ENCODE measurements at regions not wholly inside any gene's neighbourhood (a gene's known extent, or its start where the extent isn't known, plus 50 kb on each side); places are given as distances from the start of the nearest gene placed in this dataset.

DNA sequence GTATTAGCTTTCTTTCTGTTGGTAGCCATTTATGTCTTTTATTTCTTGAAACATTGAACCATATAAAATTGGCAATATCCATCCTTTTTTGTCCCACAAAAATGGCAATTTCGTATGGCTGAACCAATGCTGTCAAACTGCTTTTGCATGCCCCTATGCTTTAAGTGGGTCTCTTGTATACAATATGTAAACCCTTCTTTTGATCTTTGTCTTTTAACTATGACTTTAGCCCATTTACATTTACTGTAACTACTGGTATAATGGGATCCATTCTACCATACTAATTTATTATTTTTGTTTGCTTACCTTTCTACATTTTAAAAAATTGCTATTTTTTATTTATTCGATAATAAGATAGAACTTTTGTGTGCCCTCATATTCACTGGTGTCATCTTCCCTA is 93.4 kb downstream of the TENT4A start:
- DNase-seq = no peak

DNA sequence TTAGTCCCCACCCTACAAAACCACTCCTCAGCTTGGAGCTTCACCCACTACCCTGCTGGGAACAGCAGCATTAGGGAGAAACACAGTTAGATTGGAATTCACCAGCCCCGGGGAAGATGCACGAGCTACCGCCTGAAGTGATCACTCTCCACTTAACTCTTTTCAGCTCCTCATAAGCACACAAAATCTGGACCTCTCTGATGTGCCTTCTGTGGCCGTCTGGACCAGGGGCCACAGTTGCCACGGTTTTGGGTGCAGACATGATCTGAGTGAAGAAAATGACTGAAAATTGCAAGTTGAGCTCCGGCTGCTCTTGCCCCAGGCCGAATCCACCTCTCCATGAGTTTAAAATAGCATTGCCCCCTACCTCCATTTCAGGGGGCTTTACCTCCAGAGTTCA is 95.2 kb downstream of the TENT4A start:
- DNase-seq = no peak

DNA sequence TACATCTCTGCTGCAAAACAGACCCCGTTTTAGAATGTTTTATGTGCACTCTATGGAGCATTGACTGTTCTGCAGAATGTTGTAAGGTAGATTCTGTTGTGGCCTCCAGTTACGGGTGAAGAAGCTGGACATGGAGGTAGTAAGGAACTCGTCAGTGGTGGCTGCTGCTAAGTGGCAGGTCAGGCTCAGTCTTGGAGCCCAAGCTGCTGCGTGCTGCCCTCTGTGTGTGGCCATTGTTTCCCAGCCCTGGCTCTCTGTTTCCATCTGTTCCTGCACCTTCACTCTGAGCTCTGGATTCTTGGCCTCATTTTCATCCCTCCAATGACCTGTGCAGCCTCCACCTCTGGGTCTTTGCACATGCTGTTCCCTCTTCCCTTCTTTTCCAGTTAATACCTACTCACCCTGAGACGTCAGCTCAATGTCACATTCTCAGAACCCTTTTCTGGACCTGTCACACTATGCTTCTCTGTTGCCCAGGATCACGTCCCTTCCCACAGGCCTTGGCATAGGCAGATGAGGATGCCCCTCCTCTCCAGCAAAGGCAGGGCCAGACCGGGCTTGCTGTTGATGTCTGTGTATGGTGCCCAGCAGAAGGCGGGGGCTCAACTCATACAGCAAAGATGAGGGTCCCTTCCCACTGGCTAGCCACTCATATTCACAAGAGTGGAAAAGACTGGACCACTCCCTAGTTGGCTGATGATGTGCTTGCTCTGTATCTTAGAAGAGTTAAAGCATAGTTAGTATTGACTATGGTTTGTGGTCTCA is 97.6 kb downstream of the TENT4A start:
- DNase-seq = no peak

DNA sequence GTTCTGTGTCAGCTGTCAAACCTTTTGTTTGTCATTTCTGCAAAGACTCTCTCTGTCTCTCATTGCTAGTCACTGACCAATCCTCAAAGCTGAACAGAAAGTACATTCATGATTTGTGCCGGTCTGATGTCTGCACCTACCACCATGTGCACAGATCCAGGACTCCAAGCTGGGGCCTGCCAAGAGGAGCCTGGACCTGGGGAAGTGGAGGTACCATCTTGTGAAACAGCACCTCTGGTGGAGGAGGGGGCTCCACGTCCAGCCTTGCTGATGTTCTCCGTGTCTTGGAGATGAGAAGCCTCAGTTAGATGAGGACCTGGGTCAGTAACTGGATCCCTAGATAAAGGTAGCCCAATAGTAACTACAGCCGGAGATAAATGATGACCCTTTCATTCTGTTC is 98.9 kb downstream of the TENT4A start:
- no peak for DNase-seq

DNA sequence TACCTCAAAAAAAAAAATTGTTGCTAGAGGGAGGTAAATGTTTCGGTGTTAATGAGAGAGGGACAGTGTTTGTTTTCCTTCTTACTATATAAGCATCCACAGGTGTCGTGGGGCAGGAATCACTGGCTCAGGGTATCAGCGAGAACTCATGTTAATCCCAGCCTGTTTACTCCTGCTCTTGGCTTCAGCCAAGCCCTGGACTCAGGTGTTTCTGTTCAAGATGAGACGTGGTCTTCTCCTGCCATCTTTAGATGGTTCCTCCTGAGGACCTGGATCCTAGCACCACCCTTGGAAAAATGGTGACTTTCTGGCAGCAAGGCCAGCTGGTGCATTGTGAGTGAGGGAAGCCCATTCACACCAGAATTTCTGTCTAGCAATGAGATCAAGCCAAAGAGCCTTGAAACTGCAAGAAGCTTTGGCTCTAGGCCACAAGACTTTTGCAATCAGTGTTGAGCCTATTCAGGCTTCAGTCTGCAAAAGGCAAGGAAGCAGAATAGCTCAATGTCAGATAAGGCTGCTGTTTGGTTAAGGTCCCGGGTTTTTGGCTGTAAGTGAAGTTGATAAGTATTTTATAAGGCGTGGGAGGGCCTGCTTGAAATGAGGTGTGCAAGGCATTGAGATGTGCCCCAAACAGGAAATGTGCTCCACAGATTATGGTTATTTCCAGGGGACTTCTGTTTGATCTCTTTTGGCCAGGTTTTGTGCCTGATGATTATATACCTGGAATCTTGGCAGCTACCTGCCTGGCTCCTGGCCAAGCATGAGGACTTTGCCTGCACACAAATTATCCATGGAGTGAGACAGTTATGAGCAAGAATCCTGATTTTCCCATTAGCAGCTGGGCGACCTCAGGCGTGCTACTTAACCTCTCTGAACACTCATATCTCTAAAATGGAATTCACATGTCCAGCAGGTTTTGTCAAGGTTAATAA is 99.8 kb downstream of the TENT4A start:
- no peak for DNase-seq

DNA sequence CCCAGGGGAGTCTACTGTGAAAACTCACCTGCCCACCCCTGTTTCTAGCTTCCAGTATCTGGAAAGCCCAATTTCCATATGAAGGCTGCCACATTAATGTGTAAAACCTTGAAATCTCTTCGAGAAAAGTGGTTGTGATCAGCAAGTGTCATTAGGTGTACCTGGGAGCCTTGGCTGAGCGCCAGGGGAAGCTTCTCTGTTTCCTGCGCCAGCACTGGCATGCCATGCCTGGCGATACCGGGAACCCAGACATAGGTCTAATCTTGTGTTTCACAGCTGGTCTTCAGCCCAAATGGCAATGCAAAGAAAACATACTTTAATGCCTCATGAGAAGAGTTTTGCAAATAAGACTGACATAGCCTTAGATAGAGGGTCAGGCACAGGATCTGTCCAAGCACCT is 101.6 kb downstream of the TENT4A start:
- no peak for DNase-seq

DNA sequence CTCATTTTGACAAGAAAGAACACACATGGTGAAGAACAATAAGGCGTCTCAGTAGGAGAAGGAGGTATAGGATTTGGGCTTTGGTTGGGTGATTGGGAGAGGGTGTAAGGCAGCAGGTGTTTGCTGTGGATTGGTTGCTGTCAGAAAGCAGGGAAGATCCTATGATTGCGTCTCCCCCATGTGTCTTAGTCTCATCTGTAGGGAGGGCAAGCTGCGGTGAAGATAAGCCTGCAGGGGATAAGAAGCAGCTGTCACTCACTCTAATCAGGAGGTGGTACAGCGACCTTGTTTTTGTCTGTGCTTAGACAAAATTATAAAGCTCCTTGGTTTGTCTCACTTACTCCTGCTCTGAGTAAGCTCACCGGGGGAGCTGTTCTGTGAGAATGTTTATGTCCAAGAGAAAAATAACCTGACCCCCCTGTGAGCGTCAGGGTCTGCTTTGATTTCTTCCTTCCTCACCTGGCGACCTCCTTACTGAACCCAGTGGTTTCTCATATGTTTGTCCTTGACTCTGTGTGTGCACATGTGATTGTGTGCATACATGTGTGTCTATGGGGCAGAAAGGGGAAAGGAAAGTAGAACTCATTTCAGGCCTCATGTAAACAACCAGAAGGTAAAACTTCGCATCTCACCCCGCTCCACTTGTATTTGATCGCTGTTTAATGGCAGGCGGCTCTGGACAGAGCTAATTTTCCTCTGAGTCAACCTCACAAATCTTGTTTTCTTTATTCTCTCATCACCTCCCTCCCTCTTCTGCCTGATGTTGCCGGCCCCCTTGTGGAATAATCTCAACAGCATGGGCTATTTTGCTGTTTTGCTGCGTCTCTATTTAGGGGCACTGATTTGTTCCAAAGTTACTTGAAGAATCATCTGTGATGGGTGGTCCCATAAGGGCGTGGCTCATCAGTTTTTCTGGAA is 105.6 kb downstream of the TENT4A start:
- DNase-seq = no peak

DNA sequence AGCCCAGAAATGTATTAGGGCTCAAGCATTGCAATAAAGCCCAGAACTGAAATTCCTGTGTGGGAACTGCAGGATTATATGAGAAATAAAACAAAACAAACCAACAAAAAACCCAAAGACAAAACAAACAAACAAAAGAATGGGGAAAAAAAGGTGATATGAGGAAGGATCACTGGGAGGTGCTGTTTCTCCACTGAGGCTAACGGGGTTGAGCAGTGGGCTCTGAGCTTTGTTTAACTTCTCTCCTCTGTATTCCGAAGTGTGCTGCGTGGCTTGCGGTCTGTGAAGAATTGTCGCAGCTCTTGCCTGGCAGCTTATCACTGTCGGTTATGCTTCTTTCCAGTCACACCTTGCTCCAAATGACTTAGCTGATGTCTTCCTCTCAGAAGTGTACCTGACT is 106.3 kb downstream of the TENT4A start:
- DNase-seq = no peak

DNA sequence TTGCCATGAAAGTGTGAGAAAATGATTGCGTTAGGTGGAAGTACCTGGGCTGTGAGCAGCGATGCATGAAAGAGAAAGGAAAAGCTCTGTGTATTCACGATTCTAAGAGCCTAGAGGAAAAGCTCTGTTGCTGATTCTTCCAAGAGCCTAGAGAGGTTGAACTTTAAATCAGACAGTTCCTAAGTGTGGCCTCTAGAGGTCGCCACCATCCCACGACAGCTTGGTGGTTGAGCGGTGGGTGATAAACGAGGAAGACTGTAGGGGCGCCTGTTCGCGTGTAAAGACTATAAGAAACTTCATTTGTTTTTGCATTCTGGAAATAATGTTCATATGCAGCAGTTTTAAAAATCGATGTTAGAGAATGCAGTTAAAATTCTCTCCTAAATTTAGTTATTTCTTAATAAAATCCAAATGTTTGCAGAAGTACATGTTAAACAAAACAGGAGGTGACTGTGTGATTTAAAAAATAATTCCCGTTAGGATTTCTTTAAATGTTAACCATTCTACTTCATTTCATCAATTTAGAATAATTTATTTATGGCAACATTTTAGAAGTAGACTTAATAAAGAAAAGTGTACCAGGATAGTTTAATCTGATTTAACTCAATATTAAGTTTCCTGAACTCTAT is 107.7 kb downstream of the TENT4A start:
- no peak for DNase-seq

DNA sequence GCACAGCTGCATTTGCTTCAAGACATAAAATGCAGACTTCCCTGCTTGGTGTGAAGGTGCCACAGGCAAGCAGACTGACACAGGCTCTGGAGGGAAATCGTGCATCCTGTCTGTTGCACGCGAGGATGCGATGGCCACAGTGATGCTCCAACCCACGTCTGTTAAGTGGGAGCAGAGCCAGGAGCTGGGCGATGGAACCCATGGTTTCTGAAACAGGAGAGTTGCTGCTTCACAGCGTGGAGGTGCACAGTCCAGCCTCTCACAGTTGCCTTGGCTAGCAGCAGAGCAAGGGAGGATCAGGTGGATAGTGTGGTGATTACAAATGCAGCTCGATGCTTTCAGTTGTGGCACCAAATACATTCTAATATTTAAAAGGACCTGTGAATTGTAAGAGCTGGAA is 108.8 kb downstream of the TENT4A start:
- no peak for DNase-seq

DNA sequence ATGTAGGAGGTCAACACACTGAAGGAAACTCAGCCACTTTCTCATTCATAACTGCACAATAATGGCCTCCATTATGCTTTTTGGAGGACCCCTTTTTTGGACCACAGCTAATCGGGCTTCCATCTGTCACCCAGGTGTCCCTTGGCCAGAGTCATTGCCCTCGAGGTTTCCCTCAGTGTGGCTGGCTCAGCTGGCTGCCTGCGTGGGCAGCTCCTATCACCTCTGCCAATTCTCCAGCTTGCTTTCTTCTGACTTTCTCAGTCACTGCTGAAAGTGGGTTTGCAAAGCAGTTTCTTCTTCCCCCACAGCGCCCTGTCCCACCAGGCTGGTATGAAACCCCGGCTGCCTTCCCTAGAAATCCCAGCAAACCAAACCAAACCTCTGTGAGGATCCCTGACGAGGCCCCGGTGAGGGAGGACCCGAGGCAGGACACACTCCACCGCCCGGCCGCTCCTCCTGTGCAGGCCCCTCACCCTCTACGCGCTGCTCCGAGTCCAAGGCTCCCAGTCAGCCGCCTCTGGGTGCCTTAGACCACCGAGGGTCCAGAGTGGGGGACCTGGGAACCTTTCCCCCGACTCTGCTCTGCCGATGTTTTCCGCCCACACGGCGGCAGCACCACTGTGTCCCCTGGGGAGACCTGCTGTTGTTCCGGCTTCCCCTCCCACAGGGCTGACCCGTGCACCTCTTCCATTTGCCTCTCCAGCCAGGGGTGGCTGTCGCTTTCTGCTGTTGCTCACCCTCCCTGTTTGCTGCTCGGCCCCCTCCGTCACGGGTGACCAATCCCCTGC is 109.5 kb downstream of the TENT4A start:
- no peak for DNase-seq

DNA sequence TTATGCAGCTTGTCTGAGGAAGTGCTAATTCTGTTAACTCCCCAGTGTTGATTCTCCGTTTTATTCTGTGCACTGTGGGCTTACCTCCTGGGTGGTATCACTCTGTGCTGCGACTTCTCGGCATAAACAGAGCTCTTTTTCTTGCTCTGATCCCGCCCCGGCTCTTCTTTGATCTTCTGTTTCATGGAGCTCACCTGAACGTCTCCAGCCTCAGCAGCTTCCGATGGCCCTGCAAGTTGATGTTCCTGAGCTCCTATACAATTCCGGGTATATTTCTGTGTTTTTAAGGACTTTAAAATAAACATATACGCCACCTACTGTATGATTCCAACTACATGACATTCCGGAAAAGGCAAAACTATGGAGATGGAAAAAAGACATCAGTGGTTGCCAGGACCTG is 110.8 kb downstream of the TENT4A start:
- DNase-seq = no peak

DNA sequence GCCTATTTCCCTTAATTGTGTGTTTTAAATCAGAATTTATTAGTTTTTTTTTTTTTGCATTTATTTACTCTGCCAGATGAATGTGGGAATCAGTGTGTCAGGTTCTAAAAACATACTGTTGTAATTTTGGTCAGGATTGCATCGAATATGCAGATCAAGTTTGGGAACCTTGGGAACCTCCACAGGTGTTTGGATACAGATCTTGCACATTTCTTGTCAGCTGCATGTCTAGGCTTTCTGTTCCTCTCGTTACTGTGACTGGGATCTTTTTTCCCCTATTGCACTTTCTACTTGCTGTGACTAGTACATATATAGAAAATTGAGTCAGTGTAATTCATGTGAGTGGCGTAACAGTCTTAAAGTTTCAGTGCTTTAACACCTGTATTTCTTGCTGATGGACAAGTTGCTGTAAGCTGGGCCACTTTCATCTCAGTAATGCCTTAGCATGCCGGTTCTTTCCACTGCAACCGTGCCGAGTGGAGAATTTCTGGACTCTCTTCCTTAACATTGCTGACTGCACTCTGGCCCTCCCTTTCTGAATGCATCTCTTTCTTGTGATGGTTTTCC is 112.5 kb downstream of the TENT4A start:
- DNase-seq = no peak

DNA sequence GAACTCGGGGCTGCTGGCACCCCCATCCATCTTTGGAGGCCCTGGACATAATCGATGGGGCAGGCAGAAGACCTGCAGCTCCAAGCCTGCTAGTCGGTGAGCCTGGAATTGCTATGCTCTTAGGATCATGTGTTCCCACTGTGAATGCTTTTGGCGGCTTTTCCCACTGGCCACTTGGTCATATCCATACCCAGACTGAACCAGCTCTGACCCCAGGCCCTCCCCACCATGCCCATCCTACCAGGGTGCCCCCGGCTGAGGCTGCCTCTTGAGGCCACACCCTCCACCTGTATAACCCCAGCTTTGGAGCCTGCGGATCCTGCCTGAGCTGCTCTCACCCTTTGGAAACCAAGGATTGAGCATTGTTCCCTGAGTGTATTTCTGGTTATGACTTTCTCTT is 113.5 kb downstream of the TENT4A start:
- no peak for DNase-seq

DNA sequence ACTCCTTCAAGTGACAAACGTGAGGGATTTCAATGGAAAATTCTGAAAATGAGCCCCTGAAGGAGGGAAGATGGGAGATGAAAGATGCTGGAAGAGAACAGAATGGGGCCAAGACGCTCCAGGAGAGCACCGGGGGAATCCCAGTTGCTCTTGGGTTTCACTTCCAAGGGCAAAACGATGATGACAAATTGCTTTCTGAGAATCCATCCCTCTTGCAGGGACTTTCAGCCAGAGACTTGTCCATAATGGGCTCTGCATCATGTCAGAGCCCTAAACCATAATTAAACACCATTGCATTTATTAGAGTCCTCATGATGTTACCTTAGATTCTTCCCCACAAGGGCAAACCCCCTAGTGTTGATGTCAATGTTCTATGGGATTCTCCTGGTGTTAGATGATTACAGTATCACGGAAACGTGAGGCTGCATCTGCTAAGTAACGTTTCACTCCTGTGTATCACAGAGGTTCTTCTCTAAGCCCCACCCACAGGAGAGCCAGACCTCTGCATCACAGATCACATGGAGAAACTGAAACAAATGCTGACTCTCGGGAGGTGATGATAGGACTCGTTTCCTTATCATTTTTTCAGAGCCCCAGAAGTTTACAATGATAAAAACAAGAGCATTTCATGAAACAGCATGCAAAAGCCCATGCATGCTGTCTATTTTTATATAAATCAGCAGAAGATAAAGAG is 114.4 kb downstream of the TENT4A start:
- DNase-seq = no peak

DNA sequence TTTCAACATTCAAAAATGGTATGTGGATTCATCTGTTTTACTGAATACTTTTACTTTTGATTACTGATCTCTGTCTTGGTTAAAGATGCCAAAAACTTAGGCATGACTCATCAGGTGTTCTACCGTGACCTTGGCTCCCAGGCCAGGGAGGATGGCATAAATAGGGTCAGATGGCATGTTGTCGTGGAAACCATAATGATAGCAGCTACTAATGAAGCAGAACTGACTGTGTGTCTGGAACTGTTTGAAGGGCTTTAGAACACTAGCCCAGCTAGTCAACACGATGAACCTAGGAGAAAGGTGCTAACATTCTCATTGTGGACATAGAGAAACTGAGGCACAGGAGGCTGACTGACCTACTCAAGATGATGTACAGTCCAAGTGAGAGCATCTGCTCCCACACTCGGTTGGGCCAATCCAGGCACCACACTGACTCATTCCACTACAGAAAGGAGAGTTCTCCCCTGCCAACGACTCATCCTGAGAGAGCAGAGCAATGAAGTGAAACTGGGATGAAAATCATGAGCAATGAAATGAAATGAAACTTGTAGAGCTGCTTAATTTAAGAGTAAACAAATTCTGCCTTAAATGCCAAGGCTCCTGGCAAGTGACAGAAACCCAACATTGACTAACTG is 116.0 kb downstream of the TENT4A start:
- DNase-seq = no peak

DNA sequence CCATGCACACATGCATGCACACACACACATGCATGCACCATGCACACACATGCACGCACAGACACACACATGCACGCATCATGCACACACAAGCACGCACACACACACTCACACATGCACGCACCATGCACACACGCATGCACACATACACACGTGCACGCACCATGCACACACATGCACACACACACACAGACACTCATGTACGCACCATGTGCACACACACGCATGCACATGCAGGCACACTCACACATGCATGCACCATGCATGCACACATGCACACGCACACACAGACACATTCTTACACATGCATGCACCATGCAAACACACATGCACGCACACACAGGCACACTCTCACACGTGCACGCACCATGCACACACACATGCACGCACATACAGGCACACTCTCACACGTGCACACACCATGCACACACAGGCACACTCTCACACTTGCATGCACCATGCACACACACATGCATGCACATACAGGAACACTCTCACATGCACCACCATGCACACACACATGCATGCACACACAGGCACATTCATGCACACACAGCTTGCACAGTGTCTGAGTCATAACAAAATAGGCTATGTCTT is 117.5 kb downstream of the TENT4A start:
- no peak for DNase-seq

DNA sequence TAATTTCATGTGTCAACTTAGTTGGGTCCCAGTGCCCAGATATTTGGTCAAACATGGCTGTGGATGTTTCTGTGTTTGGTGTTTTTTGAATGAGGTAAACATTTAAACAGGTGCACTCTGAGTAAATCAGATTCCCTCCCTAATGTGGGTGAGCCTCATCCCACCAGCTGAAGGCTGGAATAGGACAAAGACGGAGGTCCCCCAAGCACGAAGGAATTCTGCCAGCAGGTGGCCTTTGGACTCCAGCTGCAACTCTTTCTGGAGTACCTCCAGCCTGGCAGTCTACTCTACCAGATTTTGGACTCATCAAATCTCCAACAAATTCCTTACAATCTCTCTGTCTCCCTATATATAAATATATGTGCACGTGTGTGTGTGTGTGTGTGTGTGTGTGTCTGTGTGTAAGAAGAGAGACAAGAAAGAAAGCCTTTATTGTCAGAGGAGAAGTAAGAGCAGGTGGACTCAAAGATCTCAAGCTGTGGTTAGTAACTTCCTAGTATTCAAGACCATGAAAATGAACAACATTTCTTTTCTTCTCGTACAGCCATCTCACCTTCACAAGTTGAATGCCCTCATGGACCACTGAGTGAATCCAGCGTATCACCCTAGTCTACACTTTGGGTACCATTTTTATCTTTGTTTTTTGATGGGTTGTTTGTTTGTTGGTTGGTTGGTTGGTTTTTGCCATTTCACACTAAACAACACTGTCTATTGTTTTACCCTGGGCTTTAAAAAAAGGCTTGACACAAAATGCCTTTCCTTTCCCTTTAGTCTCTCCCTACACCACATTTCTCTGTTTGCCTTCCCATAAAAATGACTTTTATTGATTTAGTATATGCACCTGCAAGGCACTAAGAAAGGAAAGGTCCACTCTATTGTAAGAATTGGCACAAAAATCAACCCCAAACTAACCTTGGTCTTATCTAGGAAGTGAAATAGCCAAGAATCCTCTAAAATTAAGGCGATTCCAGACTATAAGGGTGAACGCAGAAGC is 118.7 kb downstream of the TENT4A start:
- DNase-seq = no peak

DNA sequence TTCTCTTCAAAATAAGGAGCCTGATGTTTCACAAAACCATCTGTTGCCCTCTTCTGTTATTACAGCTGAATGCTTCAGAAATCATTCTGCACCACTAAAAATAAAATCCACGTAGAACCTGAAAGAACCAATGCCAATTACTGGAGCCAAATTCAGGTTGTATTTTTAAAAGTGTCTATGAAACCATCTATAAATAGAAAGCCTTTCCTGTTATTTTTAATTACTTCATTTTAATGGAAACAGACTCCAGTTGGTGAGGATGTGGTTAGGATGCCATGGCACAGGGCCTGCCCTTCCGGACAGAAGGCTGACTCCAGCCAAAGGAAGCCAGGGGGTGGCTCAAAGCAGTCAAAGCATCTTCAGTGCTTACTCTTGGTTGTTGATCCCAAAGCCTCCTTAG is 119.8 kb downstream of the TENT4A start:
- DNase-seq = no peak
